HG03439 (cell line): ENCODE measurements at regions not wholly inside any gene's neighbourhood (a gene's known extent, or its start where the extent isn't known, plus 50 kb on each side); places are given as distances from the start of the nearest gene placed in this dataset.

ENCODE experiments used
- ATAC-seq: cut with Tn5 transposase; IDR thresholded peaks from one replicate; pipeline ENCODE4 v1.9.1; 2021; ENCODE audit warnings: mild to moderate bottlenecking, moderate library complexity; ENCODE audit not compliant: unreplicated experiment

GRCh38 chr2:5950736-5951135 is 258.6 kb downstream of the SOX11 start:
- ATAC-seq: no peak

- ATAC-seq: no peak
These were observed 259.3 kb downstream of the SOX11 start for GRCh38 chr2:5951471-5951870.

GRCh38 chr2:5953525-5953924 is 261.3 kb downstream of the SOX11 start:
- no peak for ATAC-seq

- ATAC-seq: no peak
These were observed 262.3 kb downstream of the SOX11 start for GRCh38 chr2:5954509-5954908.

- no peak for ATAC-seq
These were observed 263.7 kb downstream of the SOX11 start for GRCh38 chr2:5955921-5956320.

- no peak for ATAC-seq
These were observed 267.9 kb downstream of the SOX11 start for GRCh38 chr2:5959836-5960820.

GRCh38 chr2:5967506-5967905 is 275.3 kb downstream of the SOX11 start:
- ATAC-seq: no peak

- ATAC-seq: no peak
These were observed 277.1 kb downstream of the SOX11 start for GRCh38 chr2:5969303-5969702.

- ATAC-seq: no peak
These were observed 278.2 kb downstream of the SOX11 start for GRCh38 chr2:5970347-5970746.

GRCh38 chr2:5974477-5974876 is 282.3 kb downstream of the SOX11 start:
- ATAC-seq: no peak

GRCh38 chr2:5975401-5975800 is 283.2 kb downstream of the SOX11 start:
- no peak for ATAC-seq

- no peak for ATAC-seq
These were observed 284.4 kb downstream of the SOX11 start for GRCh38 chr2:5976531-5977065.

GRCh38 chr2:5977477-5977876 is 285.3 kb downstream of the SOX11 start:
- ATAC-seq: no peak

GRCh38 chr2:5978131-5978751 is 286.1 kb downstream of the SOX11 start:
- no peak for ATAC-seq

- no peak for ATAC-seq
These were observed 288.4 kb downstream of the SOX11 start for GRCh38 chr2:5980450-5981190.

- no peak for ATAC-seq
These were observed 290.2 kb downstream of the SOX11 start for GRCh38 chr2:5982193-5982902.

- no peak for ATAC-seq
These were observed 290.7 kb downstream of the SOX11 start for GRCh38 chr2:5982903-5983265.

- ATAC-seq: no peak
These were observed 291.5 kb downstream of the SOX11 start for GRCh38 chr2:5983511-5984272.

GRCh38 chr2:5984273-5984655 is 292.1 kb downstream of the SOX11 start:
- ATAC-seq: no peak

- no peak for ATAC-seq
These were observed 292.8 kb downstream of the SOX11 start for GRCh38 chr2:5984946-5985345.
